ENCODE measurements at regions not wholly inside any gene's neighbourhood (a gene's known extent, or its start where the extent isn't known, plus 50 kb on each side); places are given as distances from the start of the nearest gene placed in this dataset.

DNA sequence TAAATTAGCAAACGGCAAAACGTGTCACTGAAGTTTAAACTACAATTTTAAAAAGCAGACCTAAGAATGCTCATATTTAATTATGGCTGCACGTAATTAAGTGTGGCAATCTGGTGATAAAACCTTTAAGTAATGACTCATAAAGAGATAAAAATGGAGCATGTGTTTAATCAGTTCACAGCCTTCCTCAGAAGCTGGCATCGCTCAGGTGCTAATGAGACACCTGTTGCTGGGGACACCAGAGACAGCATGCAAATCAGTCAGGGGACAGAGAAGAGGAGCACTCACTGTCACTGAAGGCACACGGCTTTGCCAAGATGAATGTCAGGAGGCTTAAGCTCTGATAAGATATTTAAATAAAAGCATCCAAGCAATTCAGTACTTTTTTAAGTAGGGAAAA is 840.3 kb downstream of the GALC start:
- TF ChIP-seq, protein P1, sequence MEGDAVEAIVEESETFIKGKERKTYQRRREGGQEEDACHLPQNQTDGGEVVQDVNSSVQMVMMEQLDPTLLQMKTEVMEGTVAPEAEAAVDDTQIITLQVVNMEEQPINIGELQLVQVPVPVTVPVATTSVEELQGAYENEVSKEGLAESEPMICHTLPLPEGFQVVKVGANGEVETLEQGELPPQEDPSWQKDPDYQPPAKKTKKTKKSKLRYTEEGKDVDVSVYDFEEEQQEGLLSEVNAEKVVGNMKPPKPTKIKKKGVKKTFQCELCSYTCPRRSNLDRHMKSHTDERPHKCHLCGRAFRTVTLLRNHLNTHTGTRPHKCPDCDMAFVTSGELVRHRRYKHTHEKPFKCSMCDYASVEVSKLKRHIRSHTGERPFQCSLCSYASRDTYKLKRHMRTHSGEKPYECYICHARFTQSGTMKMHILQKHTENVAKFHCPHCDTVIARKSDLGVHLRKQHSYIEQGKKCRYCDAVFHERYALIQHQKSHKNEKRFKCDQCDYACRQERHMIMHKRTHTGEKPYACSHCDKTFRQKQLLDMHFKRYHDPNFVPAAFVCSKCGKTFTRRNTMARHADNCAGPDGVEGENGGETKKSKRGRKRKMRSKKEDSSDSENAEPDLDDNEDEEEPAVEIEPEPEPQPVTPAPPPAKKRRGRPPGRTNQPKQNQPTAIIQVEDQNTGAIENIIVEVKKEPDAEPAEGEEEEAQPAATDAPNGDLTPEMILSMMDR (IDR thresholded peaks at IDR 0.05; ENCODE audit: insufficient read depth, low read depth, low read length) = no peak
- TF ChIP-seq EZH2 (IDR thresholded peaks at IDR 0.05; ENCODE audit: insufficient read depth, low read length) = no peak
